ENCODE measurements at regions not wholly inside any gene's neighbourhood (a gene's known extent, or its start where the extent isn't known, plus 50 kb on each side); places are given as distances from the start of the nearest gene placed in this dataset.
A peak's percentile ranks its signal among the peaks of the same experiment; 100 is the strongest.
"Not testable (repeated sequence)": the region's sequence is repeated elsewhere in the genome, so short reads cannot be mapped to it uniquely, and the experiment has no call there.

DNA sequence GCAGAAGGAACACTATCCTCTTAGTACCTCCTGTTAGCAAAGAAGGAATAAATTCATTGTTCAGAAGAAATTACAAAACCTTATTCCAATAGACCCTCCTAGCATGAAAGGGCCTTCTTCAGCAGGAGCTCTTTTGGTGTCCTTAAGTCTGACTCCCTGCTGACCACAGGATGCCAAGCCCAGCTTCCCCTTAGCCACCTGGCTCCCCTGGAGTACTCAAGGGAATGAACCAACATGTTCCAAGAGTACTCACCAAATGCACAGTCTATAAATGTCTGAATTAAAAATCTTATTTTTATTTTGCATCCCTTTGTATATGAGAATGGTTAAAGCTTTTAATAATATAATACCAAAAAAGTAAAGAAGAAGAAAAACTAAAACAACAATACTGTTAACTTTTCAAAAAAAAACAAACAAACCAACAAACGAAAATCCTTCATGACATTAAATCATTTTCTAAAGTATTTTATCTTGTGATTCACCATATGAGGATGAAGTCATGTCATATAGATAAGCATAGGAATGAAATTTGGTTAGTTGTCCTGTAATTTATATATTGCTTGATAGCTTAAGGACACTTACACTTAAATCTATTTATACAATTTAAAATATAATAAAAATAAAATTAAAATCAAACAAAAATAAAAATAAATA lies 1355.1 kb downstream of the HACE1 start:
- no peak for DNase-seq

- DNase-seq, result not testable (repeated sequence)
Measured at GRCh38 chr6:103496588-103496987, 1363.1 kb downstream of the HACE1 start.

DNA sequence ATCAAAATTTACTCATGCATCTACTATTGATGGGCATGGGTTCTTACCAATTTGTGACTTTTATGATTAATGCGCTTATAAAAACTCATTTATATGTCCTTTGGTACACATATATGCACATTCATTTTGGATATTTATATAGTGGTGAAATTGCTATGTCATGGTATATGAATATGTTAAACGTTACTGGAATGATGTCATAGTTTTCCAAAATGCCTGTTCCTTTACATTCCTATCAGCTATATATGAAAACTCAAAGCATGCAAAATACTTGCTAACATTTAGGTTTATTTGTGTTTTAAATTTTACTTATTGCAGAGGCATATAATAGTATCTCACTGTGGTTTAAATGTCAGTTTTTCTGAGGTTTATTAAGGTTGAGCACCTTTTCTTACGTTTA lies 1403.1 kb downstream of the HACE1 start:
- no peak for DNase-seq

DNA sequence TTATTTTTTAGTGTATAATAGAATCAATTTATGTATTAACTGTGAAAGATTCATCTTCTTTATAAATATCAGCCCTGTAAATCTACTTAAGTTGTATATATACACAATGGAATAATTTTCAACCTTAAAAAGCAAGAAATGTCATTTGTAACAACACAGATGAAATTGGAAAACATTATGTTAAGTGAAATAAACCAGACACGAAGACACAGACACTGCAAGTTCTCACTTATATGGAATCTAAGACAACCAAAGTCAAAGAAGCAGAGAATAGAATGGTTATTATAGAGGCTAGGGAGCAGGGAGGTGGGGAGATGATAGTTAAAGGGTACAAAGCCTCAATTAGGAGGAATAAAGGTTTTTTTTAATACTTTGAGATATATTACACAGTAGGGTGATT lies 1404.4 kb downstream of the HACE1 start:
- DNase-seq, result no peak

DNA sequence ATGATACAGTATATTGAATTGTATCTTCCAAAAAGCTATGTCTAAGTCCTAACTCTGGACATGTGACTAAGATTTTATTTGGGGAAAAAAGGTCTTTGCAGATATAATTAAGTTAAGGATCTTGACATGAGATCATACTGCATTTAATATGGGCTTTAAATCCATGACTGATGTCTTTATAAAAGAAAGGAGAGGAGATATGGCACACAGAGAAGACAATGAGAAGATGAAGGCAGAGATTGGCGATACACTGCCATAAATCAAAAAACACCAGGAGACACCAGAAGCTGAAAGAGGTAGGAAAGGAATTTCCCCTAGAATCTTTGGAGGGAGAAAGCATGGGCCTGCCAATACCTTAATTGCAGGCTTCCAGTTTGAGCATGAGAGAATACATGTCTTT lies 1450.2 kb downstream of the HACE1 start:
- DNase-seq, result no peak

DNA sequence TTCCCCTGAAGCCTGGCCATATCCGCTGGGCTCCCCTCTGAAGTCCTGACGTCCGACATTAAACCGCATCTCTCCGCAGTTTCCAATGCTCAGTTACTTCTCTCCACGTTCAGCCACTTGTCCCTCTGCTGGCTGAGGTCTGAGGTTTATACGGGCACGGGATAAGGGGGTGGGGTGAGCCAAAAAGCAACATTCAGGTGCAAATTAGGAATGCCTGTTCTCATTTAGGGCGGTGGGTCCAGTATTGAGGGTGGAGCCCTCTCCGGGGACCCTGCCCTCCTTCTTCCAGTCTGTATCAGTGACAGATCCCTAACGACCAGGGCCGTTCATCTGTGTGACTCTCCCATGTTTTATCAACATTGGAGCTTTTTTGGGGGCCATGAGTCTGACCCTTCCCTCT lies 1454.4 kb downstream of the HACE1 start:
- DNase-seq, result no peak

GRCh38 chr6:103404799-103405198 lies 1454.9 kb downstream of the HACE1 start:
- DNase-seq, result no peak

DNA sequence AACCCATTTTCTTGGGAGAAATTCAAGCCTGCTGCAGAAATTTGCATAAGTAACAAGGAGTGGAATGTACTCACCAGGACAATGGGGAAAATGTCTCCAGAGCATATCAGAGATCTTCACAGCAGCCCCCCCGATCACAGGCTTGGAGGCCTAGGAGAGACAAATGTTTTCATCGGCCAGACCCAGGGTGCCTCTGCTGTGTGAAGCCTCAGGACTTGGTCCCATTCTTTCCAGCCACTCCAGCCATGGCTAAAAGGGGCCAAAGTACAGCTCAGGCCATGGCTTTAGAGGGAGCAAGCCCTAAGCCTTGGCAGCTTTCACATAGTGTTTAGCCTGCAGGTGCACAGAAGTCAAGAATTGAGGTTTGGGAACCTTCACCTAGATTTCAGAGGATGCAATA lies 1463.0 kb downstream of the HACE1 start:
- no peak for DNase-seq

DNA sequence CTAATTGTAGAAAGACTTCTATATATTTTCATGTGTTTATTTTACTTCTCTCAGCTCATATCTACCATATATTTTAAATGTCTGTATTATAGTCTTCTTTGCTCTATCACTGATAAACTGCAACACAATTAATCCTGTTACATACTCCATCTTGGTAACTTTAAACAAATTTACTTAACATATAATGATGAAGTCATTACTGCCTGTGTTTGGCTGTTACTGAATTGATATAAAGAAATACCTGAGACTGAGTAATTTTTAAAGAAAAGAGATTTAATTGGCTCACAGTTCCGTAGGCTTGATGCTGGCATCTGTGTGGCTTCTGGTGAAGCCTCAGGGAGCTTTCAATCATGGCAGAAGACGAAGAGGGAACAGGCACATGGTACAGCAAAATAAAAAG lies 1480.4 kb downstream of the HACE1 start:
- DNase-seq, result no peak

GRCh38 chr6:103367212-103367611 lies 1492.5 kb downstream of the HACE1 start:
- no peak for DNase-seq

- DNase-seq, result no peak
Measured at GRCh38 chr6:103356531-103356930, 1503.2 kb downstream of the HACE1 start.

DNA sequence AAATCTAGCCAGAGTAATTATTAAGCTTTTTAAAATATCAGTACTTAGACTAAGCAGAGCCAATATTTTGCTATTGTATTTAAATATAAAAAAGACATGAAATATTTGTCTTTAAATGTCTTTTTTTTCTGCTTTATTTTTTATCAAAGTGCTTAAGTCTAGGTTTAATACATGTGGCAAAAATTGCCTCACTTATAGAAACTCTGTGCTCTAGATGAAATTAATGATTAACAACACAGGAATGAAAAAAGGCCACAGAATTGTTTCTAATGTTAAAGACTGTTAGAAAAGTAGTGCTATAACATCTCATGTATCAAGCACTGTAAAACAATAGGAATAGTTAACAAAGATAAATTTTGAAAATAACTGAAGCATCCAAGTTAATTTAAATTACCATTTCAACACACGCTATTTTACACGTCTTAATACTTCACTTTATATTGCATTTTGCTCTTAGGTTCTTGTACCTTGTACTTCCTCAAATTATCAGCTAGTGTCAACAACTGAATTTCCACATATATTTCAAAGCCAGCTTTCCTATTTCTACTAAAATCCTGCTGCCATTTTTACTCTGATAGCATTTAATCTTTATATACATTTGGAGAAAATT lies 1515.1 kb downstream of the HACE1 start:
- DNase-seq, result no peak

- DNase-seq, result no peak
Measured at GRCh38 chr6:103335412-103335811, 1524.3 kb downstream of the HACE1 start.

GRCh38 chr6:103326760-103327757 lies 1532.7 kb downstream of the HACE1 start:
- no peak for DNase-seq

GRCh38 chr6:103313432-103313831 lies 1546.3 kb downstream of the HACE1 start:
- DNase-seq, result no peak

GRCh38 chr6:103294376-103294775 lies 1565.3 kb downstream of the HACE1 start:
- not testable (repeated sequence) for DNase-seq

DNA sequence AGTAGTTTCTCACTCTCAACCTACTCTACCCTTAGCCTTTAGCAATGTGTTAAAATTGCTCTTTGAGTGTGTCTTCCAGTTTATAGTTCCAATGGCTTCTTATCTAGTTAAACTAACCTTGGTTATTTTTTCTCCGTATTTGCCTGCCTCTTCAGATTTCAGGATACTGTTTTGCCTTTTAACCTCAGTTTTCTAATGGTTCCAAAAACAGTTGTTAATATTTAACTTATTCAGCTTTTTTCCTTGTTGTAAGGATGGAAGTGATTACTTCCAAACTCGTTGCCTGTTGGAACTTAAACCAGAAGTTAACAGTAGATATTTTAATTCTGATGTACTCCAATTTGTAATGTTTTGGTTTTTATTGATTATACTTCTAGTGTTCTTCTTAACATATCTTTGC lies 1574.9 kb downstream of the HACE1 start:
- DNase-seq, result no peak

GRCh38 chr6:103280417-103280816 lies 1579.3 kb downstream of the HACE1 start:
- no peak for DNase-seq

- DNase-seq, result no peak
Measured at GRCh38 chr6:103277936-103278335, 1581.8 kb downstream of the HACE1 start.

DNA sequence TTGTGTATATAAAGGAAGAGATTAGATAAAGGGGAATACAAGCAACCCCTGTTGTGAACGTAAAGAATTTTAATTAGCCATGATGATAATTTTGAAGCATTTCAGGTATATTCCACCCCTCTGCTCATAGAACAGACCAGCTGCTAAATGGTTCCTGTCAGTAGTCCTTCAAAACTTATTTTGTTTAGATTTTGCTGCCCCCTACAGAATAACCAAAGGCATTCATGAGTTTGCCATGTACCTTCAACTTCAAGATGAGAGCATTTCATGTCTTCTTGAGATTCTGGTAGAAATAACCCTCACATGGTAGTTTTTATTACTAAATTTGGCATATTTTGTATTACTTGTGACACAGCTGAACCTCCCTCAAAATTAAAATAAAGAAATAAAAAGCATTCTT lies 1586.7 kb downstream of the HACE1 start:
- DNase-seq, result peak; percentile 60

- DNase-seq, result no peak
Measured at GRCh38 chr6:103269581-103269980, 1590.1 kb downstream of the HACE1 start.

GRCh38 chr6:103268335-103268734 lies 1591.4 kb downstream of the HACE1 start:
- DNase-seq, result no peak

- no peak for DNase-seq
Measured at GRCh38 chr6:103264020-103264419, 1595.7 kb downstream of the HACE1 start.

- no peak for DNase-seq
Measured at GRCh38 chr6:103255132-103255531, 1604.6 kb downstream of the HACE1 start.
